Stomach (tissue), 8 donors: ENCODE measurements at regions not wholly inside any gene's neighbourhood (a gene's known extent, or its start where the extent isn't known, plus 50 kb on each side); places are given as distances from the start of the nearest gene placed in this dataset.

Source experiments
- DNase-seq, 2 donors: peaks; one replicate each; pipeline versions ENCODE4 v3.0.0 to v3.0.0-alpha.2; 2013 to 2019
- H3K27ac ChIP-seq, 5 donors: fragments of 200-600 bp in 4 of 5; sonication (generic) in 4 of 5; one replicate each; pipeline ENCODE4 v1.5.1; 2013 to 2019; ENCODE audit warnings: mild to moderate bottlenecking in 1 of 5, moderate library complexity in 1 of 5
- H3K27me3 ChIP-seq, 3 donors: fragments of 200-600 bp; sonication (generic); one replicate each; pipeline ENCODE4 v1.5.1; 2017 to 2019; ENCODE audit warnings: mixed run types in 1 of 3
- H3K36me3 ChIP-seq, 4 donors: fragments of 200-600 bp; sonication (generic); 1 replicate in 3 of 4; 2 replicates in 1 of 4; pipeline ENCODE4 v1.5.1; 2016 to 2019
- H3K4me1 ChIP-seq, 4 donors: fragments of 200-600 bp; sonication (generic); one replicate each; pipeline ENCODE4 v1.5.1; 2016 to 2019
- H3K4me3 ChIP-seq, 4 donors: fragments of 200-600 bp; sonication (generic) in 3 of 4; one replicate each; pipeline ENCODE4 v1.5.1; 2016 to 2019; ENCODE audit warnings: mild to moderate bottlenecking in 1 of 4
- H3K9me3 ChIP-seq, 4 donors: fragments of 200-600 bp; sonication (generic); one replicate each; pipeline ENCODE4 v1.5.1; 2016 to 2019
- EP300 ChIP-seq: sonication (generic); formaldehyde crosslinking; IDR thresholded peaks from one replicate; pipeline ENCODE4 v1.6.1; 2017; ENCODE audit warnings: antibody characterized with exemption
- POLR2A ChIP-seq, 4 donors: fragments of 450-650 bp; IDR thresholded peaks; one replicate each; pipeline ENCODE4 v1.6.1; 2016; ENCODE audit warnings: antibody characterized with exemption in 4 of 4, control low read depth in 2 of 4, mild to moderate bottlenecking in 1 of 4, moderate library complexity in 1 of 4
- POLR2AphosphoS5 ChIP-seq, 3 donors: sonication (generic); formaldehyde crosslinking; IDR thresholded peaks; one replicate each; pipeline ENCODE4 v1.6.1; 2016; ENCODE audit warnings: antibody characterized with exemption in 3 of 3
- WGBS, 5 donors: extraction: QIAGEN DNeasy Blood & Tissue Kit in 3 of 5; methylation state at CpG; one replicate each; pipeline versions ENCODE4 v1.1.5 to v1.1.7; 2013 to 2018; 5-methylcytosine and 5-hydroxymethylcytosine counted together
- intact Hi-C: fragments of 100-400 bp; cut with DNase I; formaldehyde crosslinking; loops from one replicate; pipeline ENCODE4 v1.15.1; 2023; ENCODE audit warnings: low total_unique reads
- TF ChIP-seq, protein P1 (sequence below), 7 experiments: fragments of 450-650 bp in 4 of 7; fragments of 200-600 bp in 3 of 7; sonication (generic) in 3 of 7; IDR thresholded peaks; one replicate each; pipeline ENCODE4 v1.5.1; 2016 to 2019; ENCODE audit warnings: antibody characterized with exemption in 7 of 7, control low read depth in 2 of 7, mild to moderate bottlenecking in 1 of 7
- donor health status: healthy with polysubstance abuse.
- donor health status: Bipolar disorder and iron deficiency.
- donor health status: healthy.

DNA sequence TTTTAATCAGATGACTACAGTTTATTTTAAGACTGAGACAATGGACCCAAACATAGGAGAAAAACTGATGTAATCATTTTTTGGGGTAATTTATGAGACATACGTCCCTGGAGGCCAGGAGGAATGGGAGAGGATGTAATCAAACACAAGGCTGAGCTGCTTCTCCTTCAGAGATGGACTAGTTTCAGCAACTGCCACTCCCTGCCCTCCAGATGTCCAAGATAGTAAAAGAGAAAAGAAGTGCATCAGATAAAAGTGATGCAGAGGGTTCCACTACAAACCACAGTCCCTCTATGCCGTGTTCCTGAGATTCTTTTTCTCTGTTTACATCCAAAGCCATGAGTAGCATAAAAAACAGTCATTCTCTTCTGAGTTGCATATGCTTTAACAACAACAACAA, 101.1 kb downstream of the DACT1 start:
- no peaks in the 10 kb centered on the region for H3K9me3 ChIP-seq
- TF ChIP-seq EP300, result no peak
- TF ChIP-seq, protein P1, sequence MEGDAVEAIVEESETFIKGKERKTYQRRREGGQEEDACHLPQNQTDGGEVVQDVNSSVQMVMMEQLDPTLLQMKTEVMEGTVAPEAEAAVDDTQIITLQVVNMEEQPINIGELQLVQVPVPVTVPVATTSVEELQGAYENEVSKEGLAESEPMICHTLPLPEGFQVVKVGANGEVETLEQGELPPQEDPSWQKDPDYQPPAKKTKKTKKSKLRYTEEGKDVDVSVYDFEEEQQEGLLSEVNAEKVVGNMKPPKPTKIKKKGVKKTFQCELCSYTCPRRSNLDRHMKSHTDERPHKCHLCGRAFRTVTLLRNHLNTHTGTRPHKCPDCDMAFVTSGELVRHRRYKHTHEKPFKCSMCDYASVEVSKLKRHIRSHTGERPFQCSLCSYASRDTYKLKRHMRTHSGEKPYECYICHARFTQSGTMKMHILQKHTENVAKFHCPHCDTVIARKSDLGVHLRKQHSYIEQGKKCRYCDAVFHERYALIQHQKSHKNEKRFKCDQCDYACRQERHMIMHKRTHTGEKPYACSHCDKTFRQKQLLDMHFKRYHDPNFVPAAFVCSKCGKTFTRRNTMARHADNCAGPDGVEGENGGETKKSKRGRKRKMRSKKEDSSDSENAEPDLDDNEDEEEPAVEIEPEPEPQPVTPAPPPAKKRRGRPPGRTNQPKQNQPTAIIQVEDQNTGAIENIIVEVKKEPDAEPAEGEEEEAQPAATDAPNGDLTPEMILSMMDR (IDR thresholded peaks at IDR 0.05), result no peak
- TF ChIP-seq POLR2AphosphoS5 (IDR thresholded peaks at IDR 0.05), result no peak
- TF ChIP-seq POLR2A (IDR thresholded peaks at IDR 0.05), result no peak
- no peaks in the 10 kb centered on the region for H3K27me3 ChIP-seq
- peaks cover 0 to 20% (median 2%) of the 10 kb centered on the region in 4 donors for H3K4me1 ChIP-seq
- WGBS, 5 donors, result 69 to 82% (median 77%) methylated on average over 2 of the region's 2 CpGs
- H3K36me3 ChIP-seq, result no peaks in the 10 kb centered on the region
- intact Hi-C loops, result no loop called here
- no peak overlapping the region for H3K4me3 ChIP-seq
- no peak for DNase-seq
- H3K27ac ChIP-seq, result no peak overlapping the region

DNA sequence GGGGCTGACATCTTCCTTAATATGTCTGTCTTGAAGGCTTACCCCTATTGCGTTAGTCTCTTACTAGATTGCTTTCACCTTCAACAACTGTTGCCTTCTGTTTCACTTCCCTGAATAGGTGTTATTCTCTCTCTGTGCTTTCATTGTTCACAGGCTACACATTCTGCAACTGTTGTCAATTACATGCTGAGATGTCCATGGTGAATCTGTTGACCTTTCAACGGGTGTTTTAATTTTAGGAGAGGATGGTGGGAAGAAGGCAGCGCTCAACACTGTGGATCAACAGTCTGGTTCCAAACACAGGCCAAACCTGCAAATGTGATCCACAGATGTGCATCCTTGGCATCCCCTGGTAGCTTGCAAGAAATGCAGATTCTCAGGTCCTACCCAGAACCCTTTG, 101.9 kb downstream of the DACT1 start:
- H3K4me3 ChIP-seq, result no peak overlapping the region
- no peak overlapping the region for H3K27ac ChIP-seq
- TF ChIP-seq EP300 (no peak), POLR2AphosphoS5 (IDR thresholded peaks at IDR 0.05) (no peak)
- peaks cover 0 to 20% (median 2%) of the 10 kb centered on the region in 4 donors for H3K4me1 ChIP-seq
- no peaks in the 10 kb centered on the region for H3K27me3 ChIP-seq
- no peaks in the 10 kb centered on the region for H3K36me3 ChIP-seq
- intact Hi-C loops, result no loop called here
- no peak for DNase-seq
- WGBS, 5 donors, result 87 to 91% (median 90%) methylated on average over 3 of the region's 3 CpGs
- no peaks in the 10 kb centered on the region for H3K9me3 ChIP-seq

DNA sequence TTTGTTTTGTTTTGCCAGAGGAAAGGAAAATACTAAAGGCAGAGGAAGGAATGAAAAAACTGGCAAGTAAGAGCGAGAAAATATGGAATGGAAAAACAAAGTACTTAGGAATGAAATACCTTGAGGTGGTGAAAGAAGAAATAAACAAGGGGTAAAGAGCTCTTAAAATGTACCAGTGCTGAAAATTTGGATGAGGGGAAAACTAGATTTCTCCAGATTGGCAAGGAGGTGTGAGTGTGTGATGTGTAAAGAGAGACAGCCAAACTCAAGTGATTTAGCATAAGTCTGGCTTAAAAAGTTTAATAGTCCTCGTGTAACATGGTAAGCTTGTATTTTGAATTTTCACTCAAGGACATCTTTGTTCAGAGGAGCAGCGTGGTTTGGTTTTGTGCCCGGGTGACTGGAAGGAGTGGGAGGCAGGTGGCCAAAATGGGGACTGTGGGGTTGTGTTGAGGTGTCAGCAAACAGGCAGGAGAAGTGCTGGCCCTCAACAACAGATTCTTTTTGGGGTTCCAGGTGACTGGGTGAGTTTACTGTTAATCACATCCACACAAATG, 102.7 kb downstream of the DACT1 start:
- 59 to 69% (median 62%) methylated on average over 4 of the region's 4 CpGs for WGBS, 5 donors

DNA sequence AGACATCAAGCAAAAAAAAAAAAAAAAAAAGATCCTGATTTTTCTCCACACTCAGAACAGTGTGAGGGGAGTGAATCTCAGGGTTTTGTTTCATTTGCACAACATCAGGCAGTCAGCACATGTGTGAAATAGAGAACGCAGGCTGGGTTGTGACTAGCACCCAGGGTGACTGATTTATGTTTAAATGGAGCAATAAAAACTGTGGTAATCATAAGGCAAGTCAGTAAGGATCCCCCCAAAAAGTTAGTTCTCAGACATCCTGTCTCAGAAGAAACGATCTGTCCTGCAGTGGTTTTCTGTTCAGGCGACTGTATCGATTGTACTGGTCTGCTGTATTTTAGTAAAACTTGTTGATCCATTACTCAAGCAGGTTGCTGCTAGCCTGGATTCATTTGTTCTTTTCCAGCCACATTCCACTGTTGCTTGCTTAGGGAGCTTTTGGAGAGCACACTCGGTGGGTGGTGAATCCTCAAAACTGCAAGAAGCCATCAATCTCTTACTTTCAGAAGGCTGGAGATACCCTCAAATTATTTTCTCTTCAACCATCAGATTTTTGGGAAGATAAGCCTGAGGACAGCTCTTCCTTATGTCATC, 107.1 kb downstream of the DACT1 start:
- H3K36me3 ChIP-seq, result no peaks in the 10 kb centered on the region
- no peak for TF ChIP-seq EP300
- H3K4me1 ChIP-seq, result peaks cover 0 to 42% (median 20%) of the 10 kb centered on the region in 4 donors
- no peak overlapping the region for H3K27ac ChIP-seq
- DNase-seq, result no peak
- H3K27me3 ChIP-seq, result no peaks in the 10 kb centered on the region
- H3K4me3 ChIP-seq, result no peak overlapping the region
- no peaks in the 10 kb centered on the region for H3K9me3 ChIP-seq
- 87 to 91% (median 89%) methylated on average over 5 of the region's 5 CpGs for WGBS, 5 donors
- intact Hi-C loops, result no loop called here

More for the DNA sequence above, 102.7 kb downstream of the DACT1 start:
- peaks cover 0 to 19% (median 2%) of the 10 kb centered on the region in 4 donors for H3K4me1 ChIP-seq
- intact Hi-C loops, result no loop called here
- no peak for DNase-seq
- no peak overlapping the region for H3K27ac ChIP-seq
- H3K27me3 ChIP-seq, result no peaks in the 10 kb centered on the region
- TF ChIP-seq POLR2A (IDR thresholded peaks at IDR 0.05), result no peak
- TF ChIP-seq POLR2AphosphoS5 (IDR thresholded peaks at IDR 0.05), result no peak
- TF ChIP-seq, protein P1 (IDR thresholded peaks at IDR 0.05), result no peak
- no peak for TF ChIP-seq EP300
- H3K9me3 ChIP-seq, result no peaks in the 10 kb centered on the region
- no peak overlapping the region for H3K4me3 ChIP-seq
- no peaks in the 10 kb centered on the region for H3K36me3 ChIP-seq

DNA sequence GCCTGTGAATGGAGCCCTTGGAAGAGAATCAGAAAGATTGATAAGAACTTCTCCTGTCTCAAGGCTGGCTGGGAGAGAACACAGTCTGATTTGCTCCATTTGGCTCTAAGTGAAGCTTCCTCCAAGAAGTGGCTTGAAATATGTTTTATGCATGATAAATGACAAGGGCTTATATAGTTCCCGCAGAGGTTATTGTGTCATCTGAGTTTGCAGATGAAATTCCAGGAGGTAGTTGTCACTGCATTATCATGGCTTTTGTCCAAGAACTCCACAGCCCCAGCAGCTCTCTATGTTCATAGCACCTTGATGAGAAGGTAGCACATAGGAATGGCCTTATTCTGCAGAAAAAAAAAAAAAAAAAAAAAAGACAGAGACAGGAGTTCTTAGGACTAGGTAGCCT, 108.5 kb downstream of the DACT1 start:
- Histone ChIP-seq H3K4me3 (no peak overlapping the region), H3K27me3 (no peaks in the 10 kb centered on the region), H3K27ac (peak overlapping the region in 2 of 5 donors; percentile 66 to 71), H3K36me3 (no peaks in the 10 kb centered on the region), H3K4me1 (peaks cover under 1 to 55% (median 31%) of the 10 kb centered on the region in 4 donors), H3K9me3 (no peaks in the 10 kb centered on the region)
- DNase-seq, result peak in 1 of 2 donors; percentile 28
- WGBS, 5 donors, result 21 to 54% (median 39%) methylated on average over 1 of the region's 1 CpG
- intact Hi-C loops, result no loop called here
- peak in 1 of 3 donors; percentile 32 for TF ChIP-seq POLR2AphosphoS5 (IDR thresholded peaks at IDR 0.05)
- no peak for TF ChIP-seq POLR2A (IDR thresholded peaks at IDR 0.05)

DNA sequence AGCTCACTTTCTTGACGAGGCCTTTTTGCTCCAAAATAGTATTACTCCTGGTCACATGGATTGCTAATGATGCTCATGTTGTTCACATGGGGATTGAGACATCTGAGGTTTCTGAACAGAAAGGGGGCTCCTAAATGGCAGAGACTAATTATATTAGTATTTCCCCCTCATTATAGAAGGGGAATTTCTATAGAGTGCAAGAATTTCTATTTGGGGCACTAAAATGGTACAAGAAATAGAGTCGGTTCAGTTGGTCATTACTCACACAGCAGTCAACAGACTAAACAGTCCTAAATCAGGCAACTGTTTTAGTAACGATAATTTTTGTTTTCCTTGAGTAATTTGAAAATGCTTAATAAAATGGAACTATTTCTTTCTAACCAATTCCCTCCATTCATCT, 108.9 kb downstream of the DACT1 start:
- H3K27me3 ChIP-seq, result no peaks in the 10 kb centered on the region
- H3K9me3 ChIP-seq, result no peaks in the 10 kb centered on the region
- H3K4me1 ChIP-seq, result peaks cover 5 to 60% (median 34%) of the 10 kb centered on the region in 4 donors
- intact Hi-C loops, result no loop called here
- no peaks in the 10 kb centered on the region for H3K36me3 ChIP-seq
- TF ChIP-seq EP300 (no peak), POLR2A (IDR thresholded peaks at IDR 0.05) (no peak)
- WGBS, 5 donors, result 66 to 83% (median 75%) methylated on average over 3 of the region's 3 CpGs
- no peak overlapping the region for H3K4me3 ChIP-seq
- peak overlapping the region in 4 of 5 donors; percentile 16 to 75 (median 68) for H3K27ac ChIP-seq
- DNase-seq, result no peak
